K562 (cell line): ENCODE measurements at regions not wholly inside any gene's neighbourhood (a gene's known extent, or its start where the extent isn't known, plus 50 kb on each side); places are given as distances from the start of the nearest gene placed in this dataset.

Experiments
- FOS ChIP-seq: IDR thresholded peaks from 3 replicates; pipeline ENCODE4 v1.6.1; 2011; ENCODE audit not compliant: insufficient read length; ENCODE audit errors: extremely low read depth
- PML ChIP-seq: IDR thresholded peaks from 2 replicates; pipeline ENCODE4 v1.6.1; 2012; ENCODE audit warnings: low read length, inconsistent platforms
- POLR2AphosphoS5 ChIP-seq: IDR thresholded peaks from 2 replicates; pipeline ENCODE4 v1.6.1; 2011; ENCODE audit warnings: mild to moderate bottlenecking, low read depth, low read length, moderate library complexity; ENCODE audit not compliant: control insufficient read depth, insufficient read depth
- STAT5B ChIP-seq: fragments of 250-450 bp; sonication (Bioruptor Pico); IDR thresholded peaks from 2 replicates; pipeline ENCODE4 v1.8.0; 2021; ENCODE audit warnings: mild to moderate bottlenecking, inconsistent platforms
- TF ChIP-seq, protein P1 (sequence below): sonication (generic); formaldehyde crosslinking; IDR thresholded peaks from 2 replicates; pipeline ENCODE4 v1.8.1; 2023; ENCODE audit warnings: missing genetic modification reagents, mild to moderate bottlenecking, borderline replicate concordance
- TF ChIP-seq, protein P2 (sequence below): fragments of 450-650 bp; conservative IDR thresholded peaks from 2 replicates; pipeline ENCODE4 v1.6.1; 2016; ENCODE audit warnings: missing genetic modification characterization, low read depth, mild to moderate bottlenecking, control low read depth, missing compliant biosample characterization

DNA sequence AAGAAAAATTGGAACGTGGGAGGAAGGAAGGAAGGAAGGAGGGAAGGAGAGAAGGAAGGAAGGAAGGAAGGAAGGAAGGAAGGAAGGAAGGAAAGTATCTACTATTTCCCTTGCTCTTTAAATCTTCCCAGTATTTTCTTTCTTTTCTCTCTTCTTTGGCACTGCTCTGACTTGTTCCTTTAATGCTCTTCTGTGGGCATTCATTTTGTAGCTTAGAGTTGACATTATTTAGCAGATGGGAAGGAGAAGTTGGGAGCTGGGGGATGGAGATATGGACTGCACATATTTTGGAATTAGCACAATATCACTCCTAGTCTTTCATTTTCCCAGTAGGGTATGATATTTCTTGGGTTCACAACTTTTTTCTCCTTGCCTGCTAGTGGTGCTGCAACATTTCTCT, 152.2 kb downstream of the TFAP2B start (continued):
- TF ChIP-seq, protein P1, sequence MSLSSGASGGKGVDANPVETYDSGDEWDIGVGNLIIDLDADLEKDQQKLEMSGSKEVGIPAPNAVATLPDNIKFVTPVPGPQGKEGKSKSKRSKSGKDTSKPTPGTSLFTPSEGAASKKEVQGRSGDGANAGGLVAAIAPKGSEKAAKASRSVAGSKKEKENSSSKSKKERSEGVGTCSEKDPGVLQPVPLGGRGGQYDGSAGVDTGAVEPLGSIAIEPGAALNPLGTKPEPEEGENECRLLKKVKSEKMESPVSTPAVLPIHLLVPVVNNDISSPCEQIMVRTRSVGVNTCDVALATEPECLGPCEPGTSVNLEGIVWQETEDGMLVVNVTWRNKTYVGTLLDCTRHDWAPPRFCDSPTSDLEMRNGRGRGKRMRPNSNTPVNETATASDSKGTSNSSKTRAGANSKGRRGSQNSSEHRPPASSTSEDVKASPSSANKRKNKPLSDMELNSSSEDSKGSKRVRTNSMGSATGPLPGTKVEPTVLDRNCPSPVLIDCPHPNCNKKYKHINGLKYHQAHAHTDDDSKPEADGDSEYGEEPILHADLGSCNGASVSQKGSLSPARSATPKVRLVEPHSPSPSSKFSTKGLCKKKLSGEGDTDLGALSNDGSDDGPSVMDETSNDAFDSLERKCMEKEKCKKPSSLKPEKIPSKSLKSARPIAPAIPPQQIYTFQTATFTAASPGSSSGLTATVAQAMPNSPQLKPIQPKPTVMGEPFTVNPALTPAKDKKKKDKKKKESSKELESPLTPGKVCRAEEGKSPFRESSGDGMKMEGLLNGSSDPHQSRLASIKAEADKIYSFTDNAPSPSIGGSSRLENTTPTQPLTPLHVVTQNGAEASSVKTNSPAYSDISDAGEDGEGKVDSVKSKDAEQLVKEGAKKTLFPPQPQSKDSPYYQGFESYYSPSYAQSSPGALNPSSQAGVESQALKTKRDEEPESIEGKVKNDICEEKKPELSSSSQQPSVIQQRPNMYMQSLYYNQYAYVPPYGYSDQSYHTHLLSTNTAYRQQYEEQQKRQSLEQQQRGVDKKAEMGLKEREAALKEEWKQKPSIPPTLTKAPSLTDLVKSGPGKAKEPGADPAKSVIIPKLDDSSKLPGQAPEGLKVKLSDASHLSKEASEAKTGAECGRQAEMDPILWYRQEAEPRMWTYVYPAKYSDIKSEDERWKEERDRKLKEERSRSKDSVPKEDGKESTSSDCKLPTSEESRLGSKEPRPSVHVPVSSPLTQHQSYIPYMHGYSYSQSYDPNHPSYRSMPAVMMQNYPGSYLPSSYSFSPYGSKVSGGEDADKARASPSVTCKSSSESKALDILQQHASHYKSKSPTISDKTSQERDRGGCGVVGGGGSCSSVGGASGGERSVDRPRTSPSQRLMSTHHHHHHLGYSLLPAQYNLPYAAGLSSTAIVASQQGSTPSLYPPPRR (CRISPR knock-in tag): no peak
- no peak for TF ChIP-seq STAT5B (CRISPR knock-in tag)
- TF ChIP-seq POLR2AphosphoS5: no peak
- TF ChIP-seq, protein P2, sequence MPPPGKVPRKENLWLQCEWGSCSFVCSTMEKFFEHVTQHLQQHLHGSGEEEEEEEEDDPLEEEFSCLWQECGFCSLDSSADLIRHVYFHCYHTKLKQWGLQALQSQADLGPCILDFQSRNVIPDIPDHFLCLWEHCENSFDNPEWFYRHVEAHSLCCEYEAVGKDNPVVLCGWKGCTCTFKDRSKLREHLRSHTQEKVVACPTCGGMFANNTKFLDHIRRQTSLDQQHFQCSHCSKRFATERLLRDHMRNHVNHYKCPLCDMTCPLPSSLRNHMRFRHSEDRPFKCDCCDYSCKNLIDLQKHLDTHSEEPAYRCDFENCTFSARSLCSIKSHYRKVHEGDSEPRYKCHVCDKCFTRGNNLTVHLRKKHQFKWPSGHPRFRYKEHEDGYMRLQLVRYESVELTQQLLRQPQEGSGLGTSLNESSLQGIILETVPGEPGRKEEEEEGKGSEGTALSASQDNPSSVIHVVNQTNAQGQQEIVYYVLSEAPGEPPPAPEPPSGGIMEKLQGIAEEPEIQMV (tag): no peak
- no peak for TF ChIP-seq FOS
- TF ChIP-seq PML: no peak
